ENCODE measurements at regions not wholly inside any gene's neighbourhood (a gene's known extent, or its start where the extent isn't known, plus 50 kb on each side); places are given as distances from the start of the nearest gene placed in this dataset.
"Not testable (repeated sequence)": the region's sequence is repeated elsewhere in the genome, so short reads cannot be mapped to it uniquely, and the experiment has no call there.

DNA sequence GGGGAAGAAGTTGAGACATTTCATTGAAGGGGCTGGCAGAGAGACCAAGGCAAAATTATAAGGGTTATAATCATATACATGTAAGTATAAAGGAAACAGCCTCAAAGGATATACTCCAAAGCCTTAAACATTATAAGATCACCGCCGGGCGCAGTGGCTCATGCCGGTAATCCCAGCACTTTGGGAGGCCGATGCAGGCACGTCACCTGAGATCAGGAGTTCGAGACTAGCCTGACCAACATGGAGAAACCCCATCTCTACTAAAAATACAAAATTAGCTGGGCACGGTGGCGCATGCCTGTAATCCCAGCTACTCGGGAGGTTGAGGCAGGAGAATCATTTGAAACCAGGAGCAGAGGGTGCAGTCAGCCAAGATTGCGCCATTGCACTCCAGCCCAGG, 1227.0 kb upstream of the NRXN1 start:
- TF ChIP-seq, protein P1, sequence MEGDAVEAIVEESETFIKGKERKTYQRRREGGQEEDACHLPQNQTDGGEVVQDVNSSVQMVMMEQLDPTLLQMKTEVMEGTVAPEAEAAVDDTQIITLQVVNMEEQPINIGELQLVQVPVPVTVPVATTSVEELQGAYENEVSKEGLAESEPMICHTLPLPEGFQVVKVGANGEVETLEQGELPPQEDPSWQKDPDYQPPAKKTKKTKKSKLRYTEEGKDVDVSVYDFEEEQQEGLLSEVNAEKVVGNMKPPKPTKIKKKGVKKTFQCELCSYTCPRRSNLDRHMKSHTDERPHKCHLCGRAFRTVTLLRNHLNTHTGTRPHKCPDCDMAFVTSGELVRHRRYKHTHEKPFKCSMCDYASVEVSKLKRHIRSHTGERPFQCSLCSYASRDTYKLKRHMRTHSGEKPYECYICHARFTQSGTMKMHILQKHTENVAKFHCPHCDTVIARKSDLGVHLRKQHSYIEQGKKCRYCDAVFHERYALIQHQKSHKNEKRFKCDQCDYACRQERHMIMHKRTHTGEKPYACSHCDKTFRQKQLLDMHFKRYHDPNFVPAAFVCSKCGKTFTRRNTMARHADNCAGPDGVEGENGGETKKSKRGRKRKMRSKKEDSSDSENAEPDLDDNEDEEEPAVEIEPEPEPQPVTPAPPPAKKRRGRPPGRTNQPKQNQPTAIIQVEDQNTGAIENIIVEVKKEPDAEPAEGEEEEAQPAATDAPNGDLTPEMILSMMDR (IDR thresholded peaks at IDR 0.05; ENCODE audit: low read depth, low read length, poor library complexity, severe bottlenecking), result not testable (repeated sequence)
- not testable (repeated sequence) for TF ChIP-seq EZH2phosphoT487 (IDR thresholded peaks at IDR 0.05; ENCODE audit: borderline replicate concordance, low read length)

Data from DOHH2 (cell line).